OCI-LY7 (cell line): ENCODE measurements at regions not wholly inside any gene's neighbourhood (a gene's known extent, or its start where the extent isn't known, plus 50 kb on each side); places are given as distances from the start of the nearest gene placed in this dataset.

ENCODE experiments used
- EZH2phosphoT487 ChIP-seq: fragments of 200-600 bp; sonication (generic); IDR thresholded peaks from 2 replicates; pipeline ENCODE4 v1.6.1; 2018; ENCODE audit warnings: low read depth, borderline replicate concordance, mild to moderate bottlenecking, mixed run types, antibody characterized with exemption, low read length, moderate library complexity, mixed read lengths
- TF ChIP-seq, protein P1 (sequence below): fragments of 200-600 bp; sonication (generic); conservative IDR thresholded peaks from 2 replicates; pipeline ENCODE4 v1.5.1; 2014; ENCODE audit warnings: mild to moderate bottlenecking, antibody characterized with exemption, low read length, moderate library complexity, mixed read lengths

DNA sequence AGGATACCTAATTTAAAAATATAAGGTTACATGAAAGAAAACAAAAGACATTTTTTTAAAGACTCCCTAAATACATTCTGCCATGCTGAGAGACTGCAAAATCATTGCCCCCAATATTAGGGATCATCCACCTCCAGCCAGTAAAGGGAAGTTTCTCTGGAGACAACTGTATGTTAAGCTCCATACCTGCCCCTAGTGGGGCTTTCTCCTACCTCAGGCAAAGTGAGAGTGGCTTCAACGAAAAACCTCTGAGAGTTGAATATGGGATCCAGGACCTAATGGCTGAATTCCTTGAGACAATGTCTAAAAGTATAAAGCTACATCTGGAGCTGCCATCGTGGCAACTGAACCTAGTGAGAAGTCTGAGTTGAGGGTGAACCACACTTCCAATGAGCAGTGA, 248.1 kb upstream of the FIGN start:
- TF ChIP-seq, protein P1, sequence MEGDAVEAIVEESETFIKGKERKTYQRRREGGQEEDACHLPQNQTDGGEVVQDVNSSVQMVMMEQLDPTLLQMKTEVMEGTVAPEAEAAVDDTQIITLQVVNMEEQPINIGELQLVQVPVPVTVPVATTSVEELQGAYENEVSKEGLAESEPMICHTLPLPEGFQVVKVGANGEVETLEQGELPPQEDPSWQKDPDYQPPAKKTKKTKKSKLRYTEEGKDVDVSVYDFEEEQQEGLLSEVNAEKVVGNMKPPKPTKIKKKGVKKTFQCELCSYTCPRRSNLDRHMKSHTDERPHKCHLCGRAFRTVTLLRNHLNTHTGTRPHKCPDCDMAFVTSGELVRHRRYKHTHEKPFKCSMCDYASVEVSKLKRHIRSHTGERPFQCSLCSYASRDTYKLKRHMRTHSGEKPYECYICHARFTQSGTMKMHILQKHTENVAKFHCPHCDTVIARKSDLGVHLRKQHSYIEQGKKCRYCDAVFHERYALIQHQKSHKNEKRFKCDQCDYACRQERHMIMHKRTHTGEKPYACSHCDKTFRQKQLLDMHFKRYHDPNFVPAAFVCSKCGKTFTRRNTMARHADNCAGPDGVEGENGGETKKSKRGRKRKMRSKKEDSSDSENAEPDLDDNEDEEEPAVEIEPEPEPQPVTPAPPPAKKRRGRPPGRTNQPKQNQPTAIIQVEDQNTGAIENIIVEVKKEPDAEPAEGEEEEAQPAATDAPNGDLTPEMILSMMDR, result no peak
- TF ChIP-seq EZH2phosphoT487, result no peak
